ENCODE measurements at regions not wholly inside any gene's neighbourhood (a gene's known extent, or its start where the extent isn't known, plus 50 kb on each side); places are given as distances from the start of the nearest gene placed in this dataset.

DNA sequence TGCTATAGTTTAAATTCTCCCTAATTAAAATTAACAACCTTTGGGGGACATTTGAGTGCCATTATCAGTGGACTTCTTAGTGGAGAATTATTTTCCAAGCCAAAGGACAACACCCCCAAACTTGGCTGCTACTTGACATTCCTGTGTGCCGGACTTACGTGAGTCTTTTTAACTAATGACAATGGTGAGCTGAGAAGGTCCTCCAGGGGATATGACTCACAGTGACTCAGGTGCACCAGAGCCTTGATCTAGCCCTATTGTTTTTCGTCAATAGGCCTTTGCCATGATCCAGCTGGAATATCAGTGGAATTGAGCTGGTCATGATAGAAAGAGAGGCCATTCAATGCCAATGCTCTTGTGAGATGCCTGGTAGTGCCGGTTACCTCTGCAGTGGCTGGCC lies 118.1 kb upstream of the CXCR4 start:
- H3F3A ChIP-seq (ENCODE audit: insufficient read depth, low read length, poor library complexity, severe bottlenecking), result no peaks in the 10 kb centered on the region
- H4K20me1 ChIP-seq (ENCODE audit: insufficient read depth), result no peaks in the 10 kb centered on the region
- TF ChIP-seq TAF1 (IDR thresholded peaks at IDR 0.05; ENCODE audit: low read depth) (no peak), EZH2 (IDR thresholded peaks at IDR 0.05; ENCODE audit: borderline replicate concordance, insufficient read depth, low read length, poor library complexity, severe bottlenecking) (no peak), SMC3 (conservative IDR thresholded peaks at IDR 0.05; ENCODE audit: poor library complexity) (no peak), REST (IDR thresholded peaks at IDR 0.05; ENCODE audit: borderline replicate concordance) (no peak), EP300 (conservative IDR thresholded peaks at IDR 0.05; ENCODE audit: poor library complexity, severe bottlenecking) (no peak), MXI1 (conservative IDR thresholded peaks at IDR 0.05; ENCODE audit: poor library complexity, severe bottlenecking) (no peak)
- TF ChIP-seq, protein P1, sequence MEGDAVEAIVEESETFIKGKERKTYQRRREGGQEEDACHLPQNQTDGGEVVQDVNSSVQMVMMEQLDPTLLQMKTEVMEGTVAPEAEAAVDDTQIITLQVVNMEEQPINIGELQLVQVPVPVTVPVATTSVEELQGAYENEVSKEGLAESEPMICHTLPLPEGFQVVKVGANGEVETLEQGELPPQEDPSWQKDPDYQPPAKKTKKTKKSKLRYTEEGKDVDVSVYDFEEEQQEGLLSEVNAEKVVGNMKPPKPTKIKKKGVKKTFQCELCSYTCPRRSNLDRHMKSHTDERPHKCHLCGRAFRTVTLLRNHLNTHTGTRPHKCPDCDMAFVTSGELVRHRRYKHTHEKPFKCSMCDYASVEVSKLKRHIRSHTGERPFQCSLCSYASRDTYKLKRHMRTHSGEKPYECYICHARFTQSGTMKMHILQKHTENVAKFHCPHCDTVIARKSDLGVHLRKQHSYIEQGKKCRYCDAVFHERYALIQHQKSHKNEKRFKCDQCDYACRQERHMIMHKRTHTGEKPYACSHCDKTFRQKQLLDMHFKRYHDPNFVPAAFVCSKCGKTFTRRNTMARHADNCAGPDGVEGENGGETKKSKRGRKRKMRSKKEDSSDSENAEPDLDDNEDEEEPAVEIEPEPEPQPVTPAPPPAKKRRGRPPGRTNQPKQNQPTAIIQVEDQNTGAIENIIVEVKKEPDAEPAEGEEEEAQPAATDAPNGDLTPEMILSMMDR (IDR thresholded peaks at IDR 0.05; ENCODE audit: poor library complexity, severe bottlenecking), result no peak
- no peaks in the 10 kb centered on the region for H3K79me2 ChIP-seq (replicated peaks; ENCODE audit: insufficient read depth, low read length)
- H2AFZ ChIP-seq (ENCODE audit: low read depth, low read length), result no peak overlapping the region
- H3K4me3 ChIP-seq (ENCODE audit: low read length), result no peak overlapping the region
- H3K9me2 ChIP-seq (ENCODE audit: insufficient read depth, low read length), result no peaks in the 10 kb centered on the region
- no peaks in the 10 kb centered on the region for H3K9me3 ChIP-seq (ENCODE audit: low read length)
- no peak overlapping the region for H3K9ac ChIP-seq (ENCODE audit: low read length)
- no peaks in the 10 kb centered on the region for H3K36me3 ChIP-seq (ENCODE audit: insufficient read depth, low read length)
- H3K27me3 ChIP-seq (ENCODE audit: insufficient read depth, low read depth, low read length), result no peaks in the 10 kb centered on the region
- H3K27ac ChIP-seq (ENCODE audit: low read length), result no peak overlapping the region
- no peak overlapping the region for H3K4me2 ChIP-seq (ENCODE audit: low read length)

DNA sequence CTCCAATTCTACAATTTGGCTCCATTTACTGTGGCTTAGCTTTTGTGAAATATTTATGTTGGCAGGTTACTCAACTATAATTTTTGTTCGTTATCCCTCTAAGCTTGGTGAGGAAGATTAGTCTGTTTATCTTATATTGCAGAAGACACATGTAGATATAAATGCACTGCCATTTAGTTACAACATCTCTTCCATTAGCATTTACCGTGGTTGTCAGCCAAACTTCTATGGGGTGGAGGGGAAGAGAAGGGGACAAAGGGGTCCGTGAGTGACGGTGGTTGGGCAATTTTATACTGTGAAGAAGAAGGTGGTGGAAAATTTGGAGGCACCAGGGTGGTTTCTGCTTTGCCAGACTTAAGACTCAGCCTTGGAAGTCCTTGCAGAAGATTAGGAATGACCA lies 117.6 kb upstream of the CXCR4 start:
- no peaks in the 10 kb centered on the region for H3K27me3 ChIP-seq (ENCODE audit: insufficient read depth, low read depth, low read length)
- H3K4me2 ChIP-seq (ENCODE audit: low read length), result no peak overlapping the region
- H4K20me1 ChIP-seq (ENCODE audit: insufficient read depth), result no peaks in the 10 kb centered on the region
- TF ChIP-seq MXI1 (conservative IDR thresholded peaks at IDR 0.05; ENCODE audit: poor library complexity, severe bottlenecking) (no peak), POLR2AphosphoS5 (IDR thresholded peaks at IDR 0.05) (no peak), TAF1 (IDR thresholded peaks at IDR 0.05; ENCODE audit: low read depth) (no peak), REST (IDR thresholded peaks at IDR 0.05; ENCODE audit: borderline replicate concordance) (no peak), EP300 (conservative IDR thresholded peaks at IDR 0.05; ENCODE audit: poor library complexity, severe bottlenecking) (no peak), SMC3 (conservative IDR thresholded peaks at IDR 0.05; ENCODE audit: poor library complexity) (no peak), RAD21 (conservative IDR thresholded peaks at IDR 0.05) (no peak), EZH2 (IDR thresholded peaks at IDR 0.05; ENCODE audit: borderline replicate concordance, insufficient read depth, low read length, poor library complexity, severe bottlenecking) (no peak)
- TF ChIP-seq, protein P1 (IDR thresholded peaks at IDR 0.05; ENCODE audit: poor library complexity, severe bottlenecking), result no peak
- no peaks in the 10 kb centered on the region for H3K36me3 ChIP-seq (ENCODE audit: insufficient read depth, low read length)
- no peak overlapping the region for H3K9ac ChIP-seq (ENCODE audit: low read length)
- H3K4me3 ChIP-seq (ENCODE audit: low read length), result no peak overlapping the region
- no peak overlapping the region for H3K27ac ChIP-seq (ENCODE audit: low read length)
- H3K9me2 ChIP-seq (ENCODE audit: insufficient read depth, low read length), result no peaks in the 10 kb centered on the region
- no peak overlapping the region for H2AFZ ChIP-seq (ENCODE audit: low read depth, low read length)
- no peaks in the 10 kb centered on the region for H3K9me3 ChIP-seq (ENCODE audit: low read length)
- H3F3A ChIP-seq (ENCODE audit: insufficient read depth, low read length, poor library complexity, severe bottlenecking), result no peaks in the 10 kb centered on the region
- H3K79me2 ChIP-seq (replicated peaks; ENCODE audit: insufficient read depth, low read length), result no peaks in the 10 kb centered on the region

All from neural cell (in vitro differentiated cells).